Inflammatory macrophage treated with lipopolysaccharide for 4 hours (primary cell): ENCODE measurements at regions not wholly inside any gene's neighbourhood (a gene's known extent, or its start where the extent isn't known, plus 50 kb on each side); places are given as distances from the start of the nearest gene placed in this dataset.
"Not testable (repeated sequence)": the region's sequence is repeated elsewhere in the genome, so short reads cannot be mapped to it uniquely, and the experiment has no call there.

Experiments used
- DNase-seq: peaks from one replicate; pipeline ENCODE4 v3.0.0-alpha.2; 2020

GRCh38 chr1:192862271-192862670, 53.4 kb downstream of the RGS2 start:
- DNase-seq: no peak

DNA sequence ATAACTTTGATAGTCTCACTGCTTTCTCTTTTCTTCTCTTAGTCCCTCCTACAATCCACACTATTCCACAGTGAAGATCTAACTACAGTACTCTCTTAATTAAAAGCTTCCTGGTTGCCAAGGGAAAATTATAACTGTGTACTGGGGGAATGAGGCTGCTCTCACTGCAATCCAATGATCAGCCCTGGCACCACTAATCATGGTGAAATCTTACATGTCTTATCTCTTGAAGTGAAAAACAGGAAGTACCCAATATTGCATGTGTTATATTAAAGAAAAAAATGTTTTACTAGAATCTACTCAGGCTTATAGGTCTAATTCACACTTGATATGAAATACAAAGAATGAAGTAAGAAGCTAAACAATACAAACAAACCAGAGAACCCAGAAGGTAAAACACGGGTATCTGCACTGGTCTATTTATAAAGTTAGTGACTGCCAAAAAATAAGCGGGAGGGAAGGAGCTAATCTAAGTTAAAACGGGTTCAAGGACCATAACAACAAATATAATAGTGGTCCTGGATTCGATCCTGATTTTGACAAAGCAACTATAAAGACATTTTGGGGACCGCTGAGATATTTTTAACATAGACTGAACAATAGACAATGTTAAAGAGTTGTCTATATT, 57.5 kb downstream of the RGS2 start:
- DNase-seq: peak; percentile 25

DNA sequence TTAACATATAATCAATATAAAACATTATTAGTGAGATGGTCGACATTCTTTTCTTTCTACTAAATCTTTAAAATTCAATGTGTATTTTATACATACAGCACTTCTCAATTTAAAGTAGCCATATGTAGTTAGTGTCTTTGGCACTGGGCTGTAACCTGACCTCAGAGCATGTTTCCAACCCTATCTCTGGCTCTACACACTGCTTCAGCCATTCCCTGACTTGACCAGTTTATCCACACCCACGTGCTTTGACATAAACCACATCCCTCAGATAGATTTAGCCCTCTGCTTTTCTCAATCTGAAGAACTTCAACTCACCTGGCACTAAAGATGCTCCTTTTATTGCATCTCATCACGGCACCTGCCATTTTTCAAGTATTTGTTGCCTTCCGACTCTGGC, 58.3 kb downstream of the RGS2 start:
- DNase-seq: no peak

DNA sequence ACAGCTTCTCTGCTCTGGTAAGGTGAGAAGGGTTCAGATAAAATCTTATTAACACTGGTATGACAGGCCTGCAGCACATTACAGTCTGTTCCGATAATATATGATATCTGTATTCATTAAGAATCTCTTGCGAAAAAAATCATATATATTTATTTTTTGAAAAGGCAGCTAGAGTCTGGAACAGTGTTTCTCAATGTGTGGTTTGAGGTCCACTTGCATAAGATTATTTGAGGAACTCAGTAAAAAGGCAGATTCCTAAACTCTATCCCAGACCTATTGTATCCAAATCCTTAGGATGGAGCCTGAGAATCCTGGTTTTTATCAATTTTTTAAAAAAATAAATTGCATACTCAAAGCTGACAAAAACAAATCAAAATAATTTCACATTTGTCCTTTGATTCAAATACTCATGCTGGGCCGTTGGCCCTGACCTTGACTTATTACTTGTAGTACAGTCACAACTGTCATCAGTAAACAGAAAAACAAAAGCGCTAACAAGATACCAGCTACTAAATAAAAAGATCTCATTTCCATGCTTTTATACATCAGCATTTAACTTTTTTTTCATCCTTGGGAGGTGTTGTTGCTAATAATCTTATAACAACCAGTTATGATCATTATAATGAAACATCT, 60.6 kb downstream of the RGS2 start:
- DNase-seq: peak; percentile 50

DNA sequence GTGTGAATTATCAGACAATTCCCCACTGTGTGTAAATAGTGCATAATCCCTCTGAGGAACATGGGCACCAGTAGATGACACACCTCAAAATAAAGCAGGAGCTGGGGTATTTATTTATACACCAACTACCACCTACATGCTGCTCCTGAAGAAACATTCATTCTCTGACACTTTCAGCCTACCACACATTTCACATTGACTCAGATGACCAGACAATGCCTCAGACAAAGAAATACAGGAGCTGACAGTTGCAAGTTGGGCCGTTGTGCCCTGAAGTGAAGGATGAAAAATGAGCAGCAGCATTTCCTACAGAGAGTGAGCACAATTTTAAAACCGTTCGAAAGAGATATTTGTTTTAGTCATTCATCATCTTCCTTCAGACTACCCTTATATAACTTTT, 63.2 kb downstream of the RGS2 start:
- DNase-seq: no peak

- peak; percentile 56 for DNase-seq
Observed at GRCh38 chr1:192873836-192874235, 65.0 kb downstream of the RGS2 start.

DNA sequence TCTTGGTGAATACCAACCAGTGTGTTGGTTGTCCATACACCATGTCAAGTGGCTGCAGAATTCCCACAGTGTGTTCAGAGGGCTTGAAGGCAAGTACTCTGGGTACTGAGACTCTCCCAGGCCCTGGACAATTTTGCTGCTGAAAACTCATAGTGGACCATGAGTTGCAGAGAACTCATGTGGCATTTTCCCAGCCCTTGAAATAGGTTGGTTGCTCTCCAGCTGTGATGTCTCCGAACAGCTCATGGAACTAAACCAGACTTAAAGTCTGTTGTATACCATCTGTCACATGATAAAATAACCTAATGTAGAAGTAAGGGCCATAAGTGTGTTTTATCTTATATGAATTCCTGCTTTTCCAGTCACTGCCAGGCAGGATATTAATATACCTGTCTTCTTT, 67.8 kb downstream of the RGS2 start:
- DNase-seq: no peak

DNA sequence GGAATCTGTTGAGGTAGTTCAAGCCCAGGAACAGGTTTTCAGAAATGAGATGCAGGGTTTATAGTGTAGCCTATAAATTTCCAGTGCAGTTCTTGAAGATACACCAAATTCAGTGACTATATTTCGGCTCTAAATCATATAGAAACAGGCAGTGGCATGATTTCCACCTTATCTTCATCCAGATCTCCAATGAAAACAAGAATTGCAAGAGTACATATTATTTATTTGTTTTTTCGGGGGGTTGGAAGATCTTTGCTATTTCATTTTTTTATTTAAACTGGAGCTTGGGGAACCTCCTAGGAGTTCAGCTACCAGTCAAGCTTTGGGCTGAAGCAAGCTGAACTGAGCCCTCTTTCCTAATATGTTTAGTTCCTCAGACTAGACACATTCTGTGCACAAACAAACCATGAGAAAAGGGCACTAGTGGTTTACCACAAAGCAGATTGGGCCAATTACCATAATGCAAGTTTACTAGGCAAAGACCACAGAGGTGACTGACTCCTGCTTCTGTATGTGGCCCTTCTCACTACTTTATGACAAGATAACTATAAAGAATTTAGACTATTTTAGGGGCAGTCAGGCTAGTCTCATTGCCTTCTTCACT, 68.5 kb downstream of the RGS2 start:
- DNase-seq: peak; percentile 81

GRCh38 chr1:192878249-192878648, 69.4 kb downstream of the RGS2 start:
- no peak for DNase-seq

- DNase-seq: peak; percentile 83
Observed at GRCh38 chr1:192879406-192879805, 70.6 kb downstream of the RGS2 start.

DNA sequence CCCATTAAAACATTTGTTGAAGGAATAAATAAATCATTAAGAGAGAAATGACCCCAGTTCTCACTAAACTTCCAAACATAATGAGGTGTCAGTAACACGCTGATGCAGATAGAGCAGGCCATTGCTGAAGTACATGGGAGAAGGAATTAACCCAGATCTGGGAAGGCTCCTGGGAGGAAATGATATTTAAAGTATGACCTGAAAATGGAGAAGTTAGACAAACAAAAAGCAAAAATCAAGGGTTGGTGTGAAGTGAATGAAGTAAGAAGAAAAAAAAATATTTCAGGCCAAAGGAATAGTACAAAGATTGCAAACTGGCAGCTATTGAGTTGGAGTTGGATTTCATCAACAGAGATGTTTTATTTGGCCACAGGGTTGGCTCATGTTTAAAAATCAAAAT, 71.4 kb downstream of the RGS2 start:
- DNase-seq: peak; percentile 54

GRCh38 chr1:192884241-192884640, 75.4 kb downstream of the RGS2 start:
- no peak for DNase-seq

- DNase-seq: not testable (repeated sequence)
Observed at GRCh38 chr1:192885387-192885786, 76.5 kb downstream of the RGS2 start.

- no peak for DNase-seq
Observed at GRCh38 chr1:192887426-192887825, 78.6 kb downstream of the RGS2 start.

GRCh38 chr1:192888574-192888973, 79.7 kb downstream of the RGS2 start:
- DNase-seq: peak; percentile 45

- DNase-seq: no peak
Observed at GRCh38 chr1:192889082-192889481, 80.2 kb downstream of the RGS2 start.

- no peak for DNase-seq
Observed at GRCh38 chr1:192890134-192890533, 81.3 kb downstream of the RGS2 start.

- DNase-seq: no peak
Observed at GRCh38 chr1:192892934-192893333, 84.1 kb downstream of the RGS2 start.

DNA sequence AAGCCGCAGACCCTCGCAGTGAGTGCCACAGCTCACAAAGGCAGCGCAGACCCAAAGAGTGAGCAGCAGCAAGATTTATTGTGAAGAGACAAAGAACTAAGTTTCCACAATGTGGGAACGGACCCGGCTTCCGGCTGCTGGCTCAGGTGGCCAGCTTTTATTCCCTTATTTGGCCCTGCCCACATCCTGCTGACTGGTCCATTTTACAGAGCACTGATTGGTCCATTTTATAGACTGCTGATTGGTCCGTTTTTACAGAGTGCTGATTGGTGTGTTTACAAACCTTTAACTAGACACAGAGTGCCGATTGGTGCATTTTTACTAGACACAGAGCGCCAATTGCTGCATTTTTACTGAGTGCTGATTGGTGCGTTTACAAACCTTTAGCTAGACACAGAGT, 86.6 kb downstream of the RGS2 start:
- not testable (repeated sequence) for DNase-seq

GRCh38 chr1:192896376-192896775, 87.5 kb downstream of the RGS2 start:
- no peak for DNase-seq

DNA sequence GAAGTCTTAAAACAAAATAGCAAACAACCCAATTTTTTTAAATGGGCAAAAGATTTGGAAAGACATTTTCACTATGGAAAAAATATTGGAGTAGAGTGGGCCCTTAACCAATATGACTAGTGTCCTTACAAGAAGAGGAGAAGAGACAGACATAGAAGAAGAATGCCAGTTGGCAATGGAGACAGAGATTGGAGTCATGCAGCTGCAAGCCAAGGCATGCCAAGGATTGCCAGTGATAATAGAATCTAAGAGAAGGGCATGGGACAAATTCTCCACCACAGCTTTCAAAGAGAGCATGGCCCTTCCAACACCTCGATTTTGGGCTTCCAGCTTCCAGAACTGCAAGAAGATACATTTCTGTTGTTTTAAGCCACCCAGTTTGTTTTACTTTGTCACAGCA, 92.7 kb downstream of the RGS2 start:
- DNase-seq: no peak

DNA sequence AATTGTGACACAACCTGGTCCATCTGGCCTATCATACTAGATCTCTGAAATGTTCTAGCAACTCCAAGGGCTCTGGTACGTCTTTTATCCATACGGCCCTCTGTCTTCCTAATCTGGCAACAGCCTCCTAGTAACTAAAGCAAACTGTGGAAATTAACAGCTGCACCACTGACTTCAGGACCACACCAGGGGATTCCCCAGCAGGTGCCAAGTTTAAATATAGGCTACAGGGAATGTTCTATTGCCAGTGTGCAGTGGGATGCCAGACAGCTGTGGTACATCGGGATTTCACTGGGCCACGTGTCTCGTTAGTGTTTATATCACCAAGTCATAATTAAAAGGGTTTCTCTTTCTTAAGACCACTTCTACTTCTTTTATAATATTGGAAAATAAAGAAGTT, 94.3 kb downstream of the RGS2 start:
- DNase-seq: no peak

GRCh38 chr1:192904438-192904895, 95.6 kb downstream of the RGS2 start:
- DNase-seq: peak; percentile 70

- DNase-seq: peak; percentile 36
Observed at GRCh38 chr1:192905049-192905448, 96.2 kb downstream of the RGS2 start.

DNA sequence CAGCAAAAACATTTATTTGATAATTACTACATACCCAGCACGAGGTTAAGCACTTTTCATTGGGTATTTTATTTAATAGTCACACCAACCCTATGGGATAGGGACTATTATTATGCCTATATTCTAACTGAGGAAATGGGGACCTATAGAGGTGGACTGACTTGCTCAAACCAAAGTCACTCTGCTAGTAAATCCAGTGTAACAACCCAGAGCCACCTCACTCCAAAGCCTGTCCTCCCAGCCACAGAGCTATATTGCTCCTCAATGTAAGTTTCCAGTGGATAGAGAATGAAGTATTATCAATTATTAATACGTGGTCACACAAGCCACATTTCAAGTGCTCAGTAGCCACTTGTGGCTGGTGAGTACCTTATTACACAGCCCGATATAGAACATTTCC, 97.5 kb downstream of the RGS2 start:
- DNase-seq: no peak
